Central memory CD4-positive, alpha-beta T cell (primary cell): ENCODE measurements at regions not wholly inside any gene's neighbourhood (a gene's known extent, or its start where the extent isn't known, plus 50 kb on each side); places are given as distances from the start of the nearest gene placed in this dataset.
"Not testable (repeated sequence)": the region's sequence is repeated elsewhere in the genome, so short reads cannot be mapped to it uniquely, and the experiment has no call there.

Source experiments
- DNase-seq: peaks from one replicate; pipeline ENCODE4 v3.0.0; 2022

- no peak for DNase-seq
These were observed 113.4 kb upstream of the CBLB start for GRCh38 chr3:105982207-105982606.

GRCh38 chr3:105984837-105985236 is 116.0 kb upstream of the CBLB start:
- no peak for DNase-seq

- not testable (repeated sequence) for DNase-seq
These were observed 117.5 kb upstream of the CBLB start for GRCh38 chr3:105986343-105986742.

GRCh38 chr3:105987809-105988208 is 119.0 kb upstream of the CBLB start:
- no peak for DNase-seq

GRCh38 chr3:105988540-105989212 is 119.9 kb upstream of the CBLB start:
- no peak for DNase-seq

- no peak for DNase-seq
These were observed 128.0 kb upstream of the CBLB start for GRCh38 chr3:105996781-105997180.

GRCh38 chr3:105997466-105997799 is 128.6 kb upstream of the CBLB start:
- DNase-seq: no peak

- no peak for DNase-seq
These were observed 129.2 kb upstream of the CBLB start for GRCh38 chr3:105997800-105998526.

- DNase-seq: no peak
These were observed 131.0 kb upstream of the CBLB start for GRCh38 chr3:105999856-106000255.

GRCh38 chr3:106001923-106002322 is 133.1 kb upstream of the CBLB start:
- no peak for DNase-seq

- no peak for DNase-seq
These were observed 135.4 kb upstream of the CBLB start for GRCh38 chr3:106004137-106004681.

- no peak for DNase-seq
These were observed 136.0 kb upstream of the CBLB start for GRCh38 chr3:106004826-106005225.

GRCh38 chr3:106006001-106006400 is 137.2 kb upstream of the CBLB start:
- DNase-seq: no peak

GRCh38 chr3:106006571-106006970 is 137.8 kb upstream of the CBLB start:
- DNase-seq: no peak

- DNase-seq: no peak
These were observed 138.7 kb upstream of the CBLB start for GRCh38 chr3:106007512-106007911.

- no peak for DNase-seq
These were observed 140.0 kb upstream of the CBLB start for GRCh38 chr3:106008766-106009165.

GRCh38 chr3:106010829-106011228 is 142.0 kb upstream of the CBLB start:
- DNase-seq: no peak

- no peak for DNase-seq
These were observed 145.2 kb upstream of the CBLB start for GRCh38 chr3:106013971-106014370.

- DNase-seq: no peak
These were observed 145.7 kb upstream of the CBLB start for GRCh38 chr3:106014518-106014917.

- DNase-seq: no peak
These were observed 146.2 kb upstream of the CBLB start for GRCh38 chr3:106014971-106015370.

- no peak for DNase-seq
These were observed 149.3 kb upstream of the CBLB start for GRCh38 chr3:106018102-106018501.

GRCh38 chr3:106018929-106019550 is 150.2 kb upstream of the CBLB start:
- DNase-seq: no peak

- no peak for DNase-seq
These were observed 154.1 kb upstream of the CBLB start for GRCh38 chr3:106022913-106023312.

GRCh38 chr3:106025151-106025722 is 156.4 kb upstream of the CBLB start:
- no peak for DNase-seq
